ENCODE measurements at regions not wholly inside any gene's neighbourhood (a gene's known extent, or its start where the extent isn't known, plus 50 kb on each side); places are given as distances from the start of the nearest gene placed in this dataset.

DNA sequence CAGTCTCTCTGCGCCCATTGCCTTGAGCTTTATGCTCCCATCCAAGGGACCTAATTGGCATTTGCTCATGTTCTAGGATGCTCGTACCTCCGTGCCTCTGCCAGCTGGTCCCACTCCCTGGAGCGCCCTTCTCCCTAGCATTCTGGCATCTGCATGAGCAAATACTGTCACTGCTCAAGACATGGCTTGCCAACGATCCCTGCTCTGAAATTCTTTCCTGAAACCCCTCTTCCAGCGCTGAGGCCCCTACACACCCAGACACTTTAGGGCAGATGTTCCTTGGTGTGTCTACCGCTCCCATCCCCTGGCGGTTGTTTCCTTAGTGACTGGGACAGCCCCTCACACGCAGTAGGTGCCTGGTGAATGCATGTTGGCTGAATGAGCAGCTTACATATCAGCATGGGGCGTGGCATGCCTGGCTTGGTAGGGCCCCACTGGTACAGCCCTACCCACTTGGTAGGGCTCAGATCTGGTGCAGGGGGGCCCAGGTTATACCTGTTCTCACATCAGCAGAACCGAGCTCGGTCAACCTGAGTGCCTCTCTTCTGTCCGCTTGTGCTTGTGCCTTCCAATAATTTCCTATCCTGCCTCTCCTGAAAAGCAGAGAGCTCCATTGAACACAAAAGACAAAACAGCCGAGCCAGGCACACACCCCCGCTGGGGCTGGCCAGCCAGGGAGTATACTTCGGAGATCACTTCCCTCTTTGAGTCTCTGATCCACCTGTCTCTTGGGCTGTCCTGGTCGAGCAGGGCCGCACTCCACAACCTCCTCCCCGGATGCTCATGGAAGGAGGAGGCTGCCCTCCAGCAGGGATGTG, 59.2 kb downstream of the INHBB start:
- DNase-seq (ENCODE audit: low read depth), result no peak
- H3K4me3 ChIP-seq (ENCODE audit: low read length), result no peak overlapping the region
- no peak for TF ChIP-seq CTCF (IDR thresholded peaks at IDR 0.05; ENCODE audit: insufficient read depth, low read depth, low read length, missing control alignments)

- DNase-seq (ENCODE audit: low read depth), result no peak
- no peak for TF ChIP-seq CTCF (IDR thresholded peaks at IDR 0.05; ENCODE audit: insufficient read depth, low read depth, low read length, missing control alignments)
- no peak overlapping the region for H3K4me3 ChIP-seq (ENCODE audit: low read length)
Observed at GRCh38 chr2:120405759-120406099, 59.8 kb downstream of the INHBB start.

DNA sequence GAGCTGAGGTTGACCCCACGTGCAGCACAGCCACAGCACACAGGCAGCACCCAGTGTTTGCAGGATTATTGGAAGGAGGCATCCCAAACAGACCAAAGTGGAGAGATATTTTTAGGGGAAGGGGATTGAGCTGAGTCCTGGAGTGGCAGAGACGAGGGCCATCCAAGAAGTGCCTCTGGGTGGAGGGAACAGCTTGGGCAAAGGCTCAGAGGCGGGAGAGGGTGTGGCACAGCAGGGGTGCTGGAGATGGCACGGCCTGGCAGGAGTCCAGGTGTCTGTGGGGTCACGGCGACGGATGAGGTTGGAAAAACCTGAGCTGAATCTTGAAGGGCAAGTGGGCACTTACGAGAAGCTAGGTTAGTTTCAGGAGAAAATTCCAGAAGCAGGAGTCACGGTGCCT, 60.6 kb downstream of the INHBB start:
- no peak for TF ChIP-seq CTCF (IDR thresholded peaks at IDR 0.05; ENCODE audit: insufficient read depth, low read depth, low read length, missing control alignments)
- H3K4me3 ChIP-seq (ENCODE audit: low read length), result no peak overlapping the region

GRCh38 chr2:120410487-120410886, 64.6 kb downstream of the INHBB start:
- no peak overlapping the region for H3K4me3 ChIP-seq (ENCODE audit: low read length)
- DNase-seq (ENCODE audit: low read depth), result no peak
- TF ChIP-seq CTCF (IDR thresholded peaks at IDR 0.05; ENCODE audit: insufficient read depth, low read depth, low read length, missing control alignments), result no peak

More for the DNA sequence above, 60.6 kb downstream of the INHBB start:
- DNase-seq (ENCODE audit: low read depth), result no peak

DNA sequence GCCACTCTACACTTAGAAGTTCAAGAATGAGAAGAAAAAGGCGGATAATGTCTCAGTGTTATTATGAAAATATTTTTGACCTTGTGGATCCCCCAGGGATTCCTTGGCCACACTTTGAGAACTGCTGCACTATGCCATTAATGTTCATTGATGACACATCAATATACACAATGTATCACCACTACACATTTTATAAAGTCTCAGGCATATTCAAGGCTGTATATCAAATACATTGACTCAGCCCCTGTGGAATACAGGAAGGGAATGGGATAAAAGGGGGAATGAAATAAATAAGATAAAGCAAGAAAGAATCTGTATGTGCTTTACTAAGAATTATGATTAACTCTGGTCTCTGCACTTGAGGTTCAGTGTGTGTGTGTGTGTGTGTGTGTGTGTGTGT, 69.1 kb downstream of the INHBB start:
- H3K4me3 ChIP-seq (ENCODE audit: low read length), result no peak overlapping the region
- DNase-seq (ENCODE audit: low read depth), result no peak

DNA sequence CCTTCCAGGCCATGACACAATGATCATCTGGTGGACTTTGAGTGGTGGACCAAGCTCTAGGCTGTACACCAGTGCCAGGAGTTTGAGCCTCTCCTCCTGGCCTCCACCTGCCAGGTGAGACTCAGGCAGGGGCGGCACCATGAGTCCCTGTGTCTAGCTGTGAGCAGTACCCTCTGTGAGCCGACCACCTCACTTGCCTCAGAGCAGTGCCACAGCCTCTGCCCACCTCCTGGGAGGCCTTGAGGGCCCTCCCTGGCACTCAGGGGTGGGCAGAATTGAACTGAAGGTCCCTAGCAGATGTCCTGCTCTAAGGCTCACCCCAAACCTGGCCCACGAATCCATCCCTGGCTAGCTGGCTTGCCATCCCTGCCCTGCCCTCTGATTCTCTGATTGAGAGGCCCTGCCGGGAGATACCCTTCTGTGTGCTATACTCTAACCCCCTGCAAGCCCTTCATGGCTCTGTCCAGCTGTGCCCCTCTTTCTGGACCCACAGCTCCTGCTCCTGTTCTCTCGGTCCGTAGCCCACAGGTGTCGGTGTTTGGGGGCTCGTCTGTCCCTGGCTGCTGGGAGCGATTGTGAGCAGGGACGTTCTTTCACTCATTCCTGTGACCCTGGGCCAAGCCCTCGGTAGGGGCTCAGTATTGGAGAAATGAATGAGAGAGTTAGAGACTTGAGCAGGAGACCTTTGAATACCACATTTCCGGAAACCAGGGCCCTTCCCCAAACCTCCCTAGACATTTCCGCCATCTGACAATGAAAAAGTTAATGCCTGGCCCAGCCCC, 70.0 kb downstream of the INHBB start:
- DNase-seq (ENCODE audit: low read depth), result no peak
- no peak for TF ChIP-seq CTCF (IDR thresholded peaks at IDR 0.05; ENCODE audit: insufficient read depth, low read depth, low read length, missing control alignments)
- no peak overlapping the region for H3K4me3 ChIP-seq (ENCODE audit: low read length)

More for the DNA sequence above, 69.1 kb downstream of the INHBB start:
- TF ChIP-seq CTCF (IDR thresholded peaks at IDR 0.05; ENCODE audit: insufficient read depth, low read depth, low read length, missing control alignments), result no peak
